Glomerular visceral epithelial cell (primary cell): ENCODE measurements at regions not wholly inside any gene's neighbourhood (a gene's known extent, or its start where the extent isn't known, plus 50 kb on each side); places are given as distances from the start of the nearest gene placed in this dataset.
A peak's percentile ranks its signal among the peaks of the same experiment; 100 is the strongest.

Experiments
- DNase-seq: peaks from one replicate; pipeline ENCODE4 v3.0.0-alpha.2; 2016; ENCODE audit errors: extremely low spot score

DNA sequence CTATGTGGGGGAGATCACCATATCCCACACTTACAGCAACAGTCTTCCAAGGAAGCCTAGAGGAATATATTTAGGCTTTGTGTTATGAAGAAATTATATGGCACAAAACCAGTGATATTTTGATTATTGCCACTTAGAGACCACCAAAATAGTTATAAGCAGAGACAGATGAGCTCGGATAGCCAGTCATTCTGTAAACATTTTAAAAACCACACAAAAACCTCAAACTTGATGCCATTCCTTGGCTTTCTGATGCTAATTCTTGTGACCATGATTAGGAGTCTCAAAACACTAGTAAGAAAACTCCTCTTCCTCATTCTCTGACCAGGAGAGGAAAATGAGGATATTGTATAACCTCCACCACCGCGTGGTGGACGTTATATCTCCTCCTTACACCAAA, 496.4 kb downstream of the FOXO1 start:
- DNase-seq = no peak

DNA sequence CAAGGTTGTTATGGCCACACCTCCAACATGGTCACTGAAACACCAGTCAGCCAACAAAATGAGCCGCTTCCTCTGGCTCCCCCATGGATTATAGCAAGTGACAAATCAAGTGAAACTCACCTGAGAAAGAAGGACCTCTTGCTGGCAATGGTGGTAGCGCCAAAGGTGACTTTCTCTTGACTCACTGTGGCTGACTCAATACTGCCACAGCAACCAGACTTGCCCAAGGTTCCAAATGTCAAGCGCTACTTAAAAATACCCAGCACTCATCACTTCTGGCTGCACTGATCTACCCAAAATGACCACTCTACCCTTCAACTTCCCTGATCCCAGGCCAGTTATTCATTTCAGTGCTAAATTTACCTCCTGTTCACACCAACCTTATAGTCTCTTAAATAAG, 495.5 kb downstream of the FOXO1 start:
- no peak for DNase-seq

DNA sequence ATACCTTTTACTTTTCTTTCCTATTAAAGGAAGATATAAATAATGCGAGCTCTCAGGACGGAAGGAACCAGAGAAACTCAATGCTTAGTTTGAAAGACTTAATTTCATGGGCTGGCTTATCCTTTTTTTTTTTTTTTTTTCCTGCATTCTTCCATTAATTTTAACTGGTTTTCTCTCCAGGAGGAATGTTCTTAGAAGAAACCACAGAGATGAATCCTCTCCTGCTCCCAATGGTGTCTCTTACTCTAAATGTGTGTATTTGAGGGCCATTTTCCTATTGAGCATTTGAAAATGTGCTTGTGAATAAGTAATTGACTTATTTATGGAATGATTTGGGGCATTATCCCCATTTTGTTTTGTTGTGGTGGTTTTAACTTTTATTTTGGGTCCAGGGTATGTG, 494.9 kb downstream of the FOXO1 start:
- DNase-seq = no peak

DNA sequence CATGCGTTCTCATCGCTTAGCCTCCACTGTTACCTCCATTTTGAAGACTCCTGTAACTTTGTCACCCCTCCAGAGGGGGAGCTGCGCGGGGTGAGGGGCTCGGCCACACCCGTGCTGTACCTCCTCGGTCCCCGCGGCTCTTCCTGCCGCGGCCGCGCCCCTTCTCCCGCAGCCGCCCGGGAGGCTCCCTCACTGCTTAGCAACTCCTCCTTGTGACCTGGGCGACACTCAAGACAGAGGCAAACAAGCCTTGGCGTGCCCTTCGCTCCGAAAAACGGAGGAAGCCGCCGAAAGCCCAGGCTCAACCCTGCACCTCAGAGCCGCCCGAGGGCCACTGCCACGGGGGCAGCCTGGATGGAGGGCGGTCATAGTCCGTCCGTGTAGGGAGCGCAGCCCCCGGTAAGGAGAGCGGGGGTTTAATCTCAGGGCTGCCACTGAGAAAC, 494.3 kb downstream of the FOXO1 start:
- DNase-seq = no peak

DNA sequence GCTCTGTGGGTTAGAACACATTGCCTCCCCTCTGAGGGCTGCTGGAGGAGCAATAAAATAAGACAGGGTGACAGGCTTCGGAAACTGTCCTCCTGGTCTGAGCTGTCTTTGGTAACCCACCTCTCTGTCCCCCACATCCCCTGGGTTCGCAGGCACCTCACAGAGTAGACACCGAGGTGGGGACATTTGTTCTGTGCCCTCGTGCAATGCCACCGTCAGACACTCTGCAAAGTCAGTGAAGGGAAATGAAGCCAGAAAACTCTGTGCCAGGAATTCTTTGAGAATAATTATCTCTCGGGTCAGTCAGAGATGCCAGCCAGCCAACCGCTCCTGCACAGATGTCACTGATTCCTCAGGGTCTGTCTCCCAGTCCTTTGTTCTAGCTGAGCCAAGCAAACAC, 493.6 kb downstream of the FOXO1 start:
- DNase-seq = no peak

DNA sequence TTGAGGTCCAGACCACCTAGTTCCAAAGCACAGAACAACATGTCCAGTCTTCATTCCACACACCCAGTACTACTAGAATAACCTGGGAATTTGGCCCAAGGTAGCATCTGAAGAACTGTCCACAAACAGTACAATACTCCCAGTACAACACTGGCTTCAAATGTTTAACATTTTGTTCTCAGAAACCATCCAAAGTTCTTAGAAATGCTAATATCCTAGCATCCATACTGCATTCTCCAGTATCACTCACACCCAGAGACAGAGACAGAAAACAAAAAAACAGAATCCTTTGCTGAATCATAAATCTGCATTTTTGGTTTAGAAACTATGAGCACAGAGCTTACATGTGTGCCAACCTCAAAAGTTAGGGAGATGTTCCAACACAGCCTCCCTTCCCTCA, 490.8 kb downstream of the FOXO1 start:
- DNase-seq = no peak

DNA sequence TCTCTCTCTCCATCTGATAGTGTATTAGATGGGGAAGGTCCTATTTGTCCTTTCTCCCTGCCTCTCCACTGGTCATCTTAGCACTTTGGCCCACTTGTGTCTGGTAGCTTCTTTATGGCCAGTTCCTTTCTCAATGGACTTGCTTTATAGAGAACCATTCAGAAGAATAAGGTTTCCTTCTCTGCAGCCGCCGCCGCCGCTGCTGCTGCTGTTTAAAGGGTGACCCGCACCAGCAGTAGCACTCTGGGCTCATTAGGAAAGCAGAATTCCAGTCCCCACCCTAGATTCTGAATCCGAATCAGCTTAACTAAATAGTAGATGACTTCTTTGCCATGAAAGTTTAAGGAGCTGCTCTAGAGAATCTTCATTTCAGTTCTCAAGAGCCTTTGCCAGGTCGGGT, 490.2 kb downstream of the FOXO1 start:
- no peak for DNase-seq

DNA sequence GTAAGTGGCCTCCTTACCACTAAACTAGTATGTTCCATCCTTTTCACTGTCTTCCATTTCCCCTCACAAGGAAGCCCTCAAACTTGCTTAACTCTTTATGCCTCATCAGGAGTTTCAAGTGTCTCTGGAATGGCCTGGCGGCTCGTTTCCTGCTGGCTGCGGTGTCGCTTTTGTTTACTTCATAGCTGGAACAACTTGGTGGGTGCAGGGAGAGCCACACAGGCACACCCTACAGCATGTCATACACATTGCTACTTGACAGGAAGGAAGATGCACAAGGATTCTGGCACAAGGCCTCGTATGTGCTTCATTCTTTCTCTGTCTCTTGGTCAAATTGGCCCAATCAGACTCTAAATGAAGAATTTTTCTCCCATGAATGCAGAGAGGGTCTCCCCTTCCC, 488.3 kb downstream of the FOXO1 start:
- DNase-seq = no peak

DNA sequence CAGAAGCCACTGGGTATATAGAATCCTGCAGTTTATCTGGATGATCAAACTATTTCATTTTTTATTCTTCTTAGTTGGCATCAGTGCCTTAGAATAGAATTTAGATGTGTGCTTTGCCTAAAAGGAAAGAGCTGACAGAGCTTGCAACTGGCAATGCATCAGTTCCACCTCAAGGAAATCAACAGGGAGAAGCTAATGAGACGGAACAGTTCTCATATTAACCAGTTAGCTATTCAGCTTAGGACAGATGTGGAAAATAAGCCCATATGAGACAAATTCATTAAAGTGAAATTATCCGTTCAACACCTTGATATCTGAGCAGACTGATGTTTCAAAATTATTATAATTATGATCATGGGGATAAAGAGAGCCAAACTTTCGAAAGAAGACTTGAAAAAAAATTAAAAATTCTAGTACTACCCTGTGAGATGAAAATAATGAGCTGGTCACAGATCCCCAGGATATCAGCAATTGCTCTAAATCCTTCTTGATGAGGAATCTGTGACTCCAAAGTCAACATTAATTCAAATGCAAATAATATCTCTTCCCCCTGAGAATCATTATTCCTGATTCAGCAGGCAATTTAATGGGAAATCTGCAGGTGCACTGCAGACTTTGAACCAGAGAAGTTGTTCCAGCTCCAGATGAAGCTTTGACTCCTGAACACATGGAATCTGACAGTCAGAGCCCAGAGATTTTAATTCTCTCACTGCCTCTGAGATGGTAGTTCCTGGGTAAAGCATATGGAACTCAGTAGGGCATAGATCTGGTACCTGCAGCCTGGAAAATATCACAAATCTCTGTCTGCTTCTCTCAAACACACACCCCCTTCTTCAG, 486.8 kb downstream of the FOXO1 start:
- peak; percentile 8 for DNase-seq

DNA sequence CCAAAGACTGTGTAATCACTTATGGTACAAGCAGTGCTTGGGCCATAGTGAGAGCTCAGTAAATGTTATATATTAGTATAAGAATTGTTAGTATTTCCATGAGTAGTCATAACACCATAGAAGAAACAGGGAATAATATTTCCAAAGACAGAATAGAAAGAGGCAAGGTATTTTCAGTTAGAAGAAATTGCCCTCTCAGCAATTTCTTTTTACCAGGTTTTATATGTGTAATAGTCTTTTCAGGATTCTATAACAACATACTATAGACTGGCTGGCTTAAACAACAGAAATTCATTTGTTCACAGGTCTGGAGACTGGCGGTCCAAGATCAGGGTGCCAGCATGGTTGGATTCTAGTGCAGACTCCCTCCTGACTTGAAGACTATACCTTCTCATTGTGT, 485.7 kb downstream of the FOXO1 start:
- DNase-seq = no peak

DNA sequence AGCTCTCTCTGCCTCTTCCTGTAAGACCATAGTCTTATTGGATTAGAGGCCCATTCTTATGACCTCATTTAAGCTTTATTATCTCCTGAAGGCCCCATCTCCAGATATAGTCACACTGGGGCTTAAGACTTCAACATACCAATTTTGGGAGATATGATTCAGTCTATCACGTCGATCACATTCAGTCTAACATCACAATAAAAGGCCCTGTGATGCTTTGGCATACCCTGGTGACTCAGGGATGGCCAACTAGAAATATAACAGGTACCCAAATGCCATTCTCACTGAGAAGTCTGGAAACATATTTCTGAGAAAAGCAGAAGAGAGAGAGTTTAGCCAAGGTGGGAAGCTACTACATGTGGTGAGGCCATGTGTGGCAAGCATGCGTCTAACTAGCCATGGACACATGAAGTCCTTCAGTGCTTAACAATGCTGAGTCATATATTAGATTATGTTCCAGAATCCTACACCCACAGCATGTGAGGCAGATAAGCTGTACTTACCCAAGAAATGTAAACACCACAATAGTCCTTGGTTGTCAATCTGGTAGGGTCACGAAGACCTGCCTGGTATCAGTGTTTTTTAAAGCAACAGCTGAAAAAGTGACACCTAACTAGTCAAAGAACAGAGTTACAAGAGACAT, 485.1 kb downstream of the FOXO1 start:
- no peak for DNase-seq

DNA sequence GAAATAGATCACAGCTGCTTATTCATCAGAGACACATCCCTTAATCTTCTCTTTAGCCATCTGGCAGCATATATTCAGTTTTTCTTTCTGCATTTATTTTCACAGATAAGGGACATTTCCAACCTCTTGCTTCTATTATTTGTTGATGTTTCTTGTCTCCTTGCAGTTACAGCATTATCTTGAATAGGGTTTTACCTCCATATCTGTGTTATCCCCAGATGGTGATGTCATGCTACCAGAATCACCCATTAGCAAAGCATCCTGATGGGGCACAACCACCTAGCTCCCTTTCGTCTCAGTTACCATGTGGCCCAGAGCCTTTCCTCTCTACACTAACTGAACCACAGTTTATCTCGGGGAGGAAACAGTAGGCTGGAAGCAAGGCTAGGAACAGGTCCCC, 483.9 kb downstream of the FOXO1 start:
- no peak for DNase-seq

DNA sequence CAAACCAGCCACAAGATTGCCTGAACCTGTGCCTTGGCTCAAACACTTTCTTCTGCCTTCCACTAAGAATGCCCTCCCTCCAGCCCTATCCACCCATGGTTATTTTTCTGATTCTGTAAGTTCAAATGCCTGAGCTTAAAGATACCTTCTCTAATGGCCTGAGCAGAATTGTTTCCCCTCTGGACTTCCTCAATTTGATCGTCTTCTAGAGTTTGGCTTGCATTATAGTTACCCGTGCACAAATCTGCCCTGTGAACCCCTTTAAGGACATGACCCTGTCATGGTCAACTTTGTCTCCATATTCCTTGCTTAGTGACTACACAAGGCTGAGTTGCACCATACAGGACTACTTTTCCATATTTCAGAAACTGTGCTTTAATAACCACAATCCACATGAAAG, 481.0 kb downstream of the FOXO1 start:
- DNase-seq = no peak

DNA sequence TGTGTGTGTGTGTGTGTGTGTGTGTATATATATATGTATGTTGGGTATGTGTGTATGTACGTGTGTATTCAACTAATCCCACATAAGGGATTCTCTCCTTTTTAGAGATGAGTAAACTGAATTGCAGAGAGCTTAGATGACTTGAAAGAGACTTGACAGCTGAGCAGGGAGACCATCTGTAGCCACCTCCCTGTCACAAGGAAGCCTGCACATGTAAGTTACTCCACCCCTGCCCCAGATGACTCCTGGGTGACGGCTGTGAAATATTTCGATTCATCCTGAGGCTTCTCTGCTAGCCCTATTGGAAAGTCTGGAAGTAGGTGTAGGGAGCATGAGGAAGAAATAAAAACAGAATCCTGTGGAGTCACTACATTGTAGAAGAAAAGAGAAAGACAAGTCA, 480.4 kb downstream of the FOXO1 start:
- no peak for DNase-seq

DNA sequence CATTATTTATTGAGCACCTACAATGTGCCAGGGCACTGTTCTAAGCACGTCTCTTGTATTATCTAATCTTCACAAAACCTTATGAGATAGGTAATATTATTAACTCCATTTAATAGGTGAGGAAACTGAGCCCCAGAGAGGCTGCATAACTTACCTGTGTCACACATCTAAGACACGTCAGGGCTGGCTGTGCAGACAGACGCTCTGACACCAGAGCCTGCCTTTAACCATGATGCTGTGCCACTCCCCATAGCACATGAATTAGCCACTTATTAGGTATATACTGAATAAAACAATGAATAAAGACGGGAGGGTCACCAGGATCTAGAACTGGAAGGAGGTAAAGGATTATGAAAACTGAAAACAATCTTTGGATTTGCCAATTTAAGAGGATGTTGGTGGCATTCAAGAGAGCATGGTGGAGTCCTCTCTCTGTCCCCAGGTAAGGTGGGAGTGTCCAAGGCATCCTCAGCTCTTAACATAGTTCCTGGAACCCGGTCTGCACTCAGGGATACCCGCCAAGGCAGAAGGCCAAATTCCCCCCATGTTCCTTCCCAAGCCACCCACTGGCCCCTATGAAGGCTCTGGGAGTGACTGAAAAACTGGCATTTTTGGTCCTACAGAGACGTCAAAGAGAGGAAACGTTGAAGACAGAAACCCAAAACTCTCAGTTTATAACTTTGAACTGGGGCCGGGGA, 479.7 kb downstream of the FOXO1 start:
- no peak for DNase-seq

DNA sequence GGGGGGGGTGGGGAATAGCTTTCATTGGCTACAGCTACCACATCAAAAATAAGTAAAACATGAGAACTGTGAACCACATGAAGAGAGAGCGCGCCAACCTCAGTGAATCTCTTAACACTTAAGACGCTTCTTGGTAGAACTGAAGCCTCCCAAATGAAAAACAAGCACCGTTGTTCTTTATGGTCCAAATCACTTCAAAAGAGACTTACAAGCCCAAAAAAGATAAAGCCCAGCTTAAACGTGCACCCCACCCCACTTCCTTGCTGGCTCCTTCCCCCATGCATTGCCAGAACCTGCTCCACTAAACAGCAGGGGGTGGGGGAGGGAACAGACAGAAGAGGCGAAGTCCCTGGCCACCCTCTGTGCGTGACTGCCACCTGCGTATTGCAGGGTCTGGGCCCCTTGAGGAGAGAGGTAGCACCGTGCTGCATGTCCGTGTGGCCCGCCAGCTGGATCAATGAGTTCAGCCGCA, 479.1 kb downstream of the FOXO1 start:
- DNase-seq = no peak

DNA sequence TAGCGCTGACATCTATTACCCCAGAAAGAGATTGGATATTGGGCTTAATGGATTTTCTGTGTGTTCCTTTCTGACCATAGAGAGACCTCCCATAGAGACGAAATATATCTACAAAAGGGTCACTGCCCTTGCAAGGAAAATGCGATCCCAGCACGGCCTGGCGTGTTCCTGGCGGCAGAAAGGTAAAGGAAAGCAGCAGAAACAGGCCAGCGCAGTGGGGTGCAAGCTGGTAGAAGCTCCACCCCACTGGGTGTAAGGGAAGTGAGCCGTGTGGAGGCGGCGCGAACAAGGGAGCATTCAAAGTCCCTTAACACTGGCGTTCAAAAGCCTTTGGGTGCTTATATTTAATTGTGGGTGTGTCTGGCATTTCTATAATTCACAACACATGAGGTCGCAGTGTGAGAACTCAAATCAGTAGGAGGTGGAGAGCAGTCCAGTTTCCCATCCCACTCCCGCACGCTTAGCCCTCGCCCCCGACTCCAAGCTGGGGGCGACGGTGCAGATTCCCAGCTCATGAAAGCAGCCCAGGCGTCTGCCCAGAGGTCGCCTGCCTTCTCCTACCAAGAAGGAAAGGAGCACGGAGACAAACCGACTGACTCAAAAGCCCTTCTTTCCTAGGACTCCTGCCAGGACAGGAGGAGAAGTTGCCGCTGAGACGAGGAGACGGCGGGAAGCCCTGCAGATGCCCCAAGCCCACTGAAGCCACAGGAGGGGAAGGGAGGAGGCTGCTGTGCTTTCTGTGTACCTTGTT, 478.4 kb downstream of the FOXO1 start:
- DNase-seq = no peak

DNA sequence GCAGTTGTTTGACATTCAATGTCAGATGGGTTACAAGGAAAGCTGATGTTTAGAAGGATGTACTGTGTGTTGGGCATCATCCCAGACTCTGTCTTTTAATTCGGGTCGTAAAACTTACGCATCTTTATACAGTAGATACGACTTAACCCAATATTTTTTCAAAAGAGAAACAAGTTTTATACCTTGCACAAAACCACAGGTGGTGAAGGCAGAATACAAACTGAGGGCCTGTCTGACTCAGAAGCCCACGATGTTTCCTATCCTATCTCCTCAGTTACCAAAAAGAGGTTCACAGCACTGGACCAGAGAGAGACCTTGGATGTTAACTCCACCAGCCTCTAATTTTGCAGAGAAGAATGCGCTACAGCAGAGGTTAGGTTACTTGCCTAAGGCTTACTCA, 477.0 kb downstream of the FOXO1 start:
- DNase-seq = no peak

DNA sequence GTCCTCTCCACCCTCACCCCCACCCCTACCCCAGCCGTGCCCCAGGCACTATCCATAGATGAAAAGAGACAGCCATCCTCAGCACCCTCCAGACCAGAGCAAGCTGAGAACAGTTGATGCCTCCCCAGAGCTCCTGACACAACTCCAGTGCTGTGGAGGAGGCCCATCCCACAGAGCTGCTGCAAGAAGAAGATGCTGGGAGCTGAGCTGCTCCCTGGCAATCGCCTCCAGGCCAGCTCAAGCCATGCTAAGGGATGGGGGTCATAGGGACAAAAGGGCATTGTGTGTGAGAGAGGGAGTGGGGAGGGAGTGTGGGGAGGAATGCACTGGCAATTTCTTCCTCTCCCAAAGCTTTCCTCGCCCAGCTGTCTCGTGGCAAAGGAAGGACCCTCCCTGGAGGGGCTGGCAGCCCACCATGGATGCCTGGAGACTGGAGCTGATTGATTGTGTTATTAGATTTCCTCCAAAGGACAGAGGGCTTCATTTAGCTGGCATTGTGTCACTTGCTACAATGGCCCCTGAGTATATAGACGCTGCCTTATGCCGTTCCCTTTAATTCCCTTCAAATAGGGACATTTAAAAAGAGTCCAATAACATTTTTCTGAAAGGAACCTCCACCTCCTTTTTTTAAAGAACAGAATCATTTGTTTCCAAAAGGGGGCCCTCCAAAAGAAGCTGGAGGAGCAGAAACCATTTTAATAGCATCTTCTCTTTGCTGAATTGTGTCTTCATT, 476.4 kb downstream of the FOXO1 start:
- no peak for DNase-seq

DNA sequence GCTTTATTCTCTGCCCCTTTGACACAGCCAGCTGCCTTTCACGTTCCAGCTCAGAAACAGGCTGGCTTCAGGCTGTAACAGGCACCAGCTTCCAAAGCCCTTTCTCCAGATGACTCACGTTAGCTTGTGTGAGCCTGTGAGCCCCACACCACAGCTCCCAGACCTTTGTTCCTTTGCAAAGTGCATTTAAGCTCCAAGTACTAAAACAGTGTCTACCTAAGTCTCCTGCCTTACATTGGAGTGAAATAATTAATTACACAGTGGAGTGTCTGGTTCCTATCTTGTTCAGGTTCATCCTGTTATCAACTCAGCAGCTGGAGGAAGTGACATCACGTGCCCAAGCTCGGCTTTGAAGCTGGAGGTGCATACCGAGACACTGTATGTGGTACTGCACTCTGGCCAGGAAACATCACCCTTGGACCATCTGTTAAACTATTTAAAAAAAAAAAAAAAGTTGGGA, 475.8 kb downstream of the FOXO1 start:
- peak; percentile 68 for DNase-seq
